Neural cell (in vitro differentiated cells): ENCODE measurements at regions not wholly inside any gene's neighbourhood (a gene's known extent, or its start where the extent isn't known, plus 50 kb on each side); places are given as distances from the start of the nearest gene placed in this dataset.

Source experiments
- H2AFZ ChIP-seq: fragments of 200-600, 300-800 bp; sonication (generic), shearing (Covaris generic); 2 replicates; pipeline ENCODE4 v1.6.0; 2014; ENCODE audit warnings: low read depth, mild to moderate bottlenecking, antibody characterized with exemption, low read length, moderate library complexity
- H3F3A ChIP-seq: fragments of 200-600 bp; shearing (Covaris generic); 2 replicates; pipeline ENCODE4 v1.6.1; 2016; ENCODE audit warnings: mild to moderate bottlenecking, moderate library complexity, mixed read lengths, antibody characterized with exemption, low read length; ENCODE audit not compliant: insufficient read depth, poor library complexity, severe bottlenecking
- H3K27ac ChIP-seq: fragments of 200-600, 300-800 bp; sonication (generic), shearing (Covaris generic); 2 replicates; pipeline ENCODE4 v1.5.1; 2014; ENCODE audit warnings: mild to moderate bottlenecking, low read length, moderate library complexity
- H3K27me3 ChIP-seq: fragments of 300-800, 200-600 bp; sonication (generic), shearing (Covaris generic); 2 replicates; pipeline ENCODE4 v1.6.0; 2014; ENCODE audit warnings: mild to moderate bottlenecking, low read depth, low read length, moderate library complexity; ENCODE audit not compliant: insufficient read depth
- H3K36me3 ChIP-seq: fragments of 300-800, 200-600 bp; sonication (generic), shearing (Covaris generic); 2 replicates; pipeline ENCODE4 v1.5.1; 2014; ENCODE audit warnings: mild to moderate bottlenecking, antibody characterized with exemption, low read length, moderate library complexity; ENCODE audit not compliant: insufficient read depth
- H3K4me2 ChIP-seq: fragments of 300-800, 200-600 bp; sonication (generic), shearing (Covaris generic); 2 replicates; pipeline ENCODE4 v1.6.0; 2014; ENCODE audit warnings: mild to moderate bottlenecking, low read length
- H3K4me3 ChIP-seq: fragments of 300-800, 200-600 bp; sonication (generic), shearing (Covaris generic); 2 replicates; pipeline ENCODE4 v1.5.1; 2014; ENCODE audit warnings: mild to moderate bottlenecking, low read length, moderate library complexity
- H3K79me2 ChIP-seq: fragments of 200-600 bp; shearing (Covaris generic); replicated peaks from 2 replicates; pipeline ENCODE4 v1.6.0; 2014; ENCODE audit warnings: mild to moderate bottlenecking, low read length, moderate library complexity; ENCODE audit not compliant: insufficient read depth
- H3K9ac ChIP-seq: fragments of 300-800, 200-600 bp; sonication (generic), shearing (Covaris generic); 2 replicates; pipeline ENCODE4 v1.6.1; 2016; ENCODE audit warnings: mild to moderate bottlenecking, low read length, mixed read lengths
- H3K9me2 ChIP-seq: fragments of 200-600 bp; shearing (Covaris generic); 2 replicates; pipeline ENCODE4 v1.6.1; 2016; ENCODE audit warnings: mild to moderate bottlenecking, low read length, mixed read lengths; ENCODE audit not compliant: insufficient read depth
- H3K9me3 ChIP-seq: fragments of 200-600, 300-800 bp; sonication (generic), shearing (Covaris generic); 2 replicates; pipeline ENCODE4 v1.6.1; 2016; ENCODE audit warnings: mild to moderate bottlenecking, mixed run types, low read length, moderate library complexity, mixed read lengths
- H4K20me1 ChIP-seq: fragments of 200-600 bp; shearing (Covaris generic); 2 replicates; pipeline ENCODE4 v1.6.1; 2016; ENCODE audit warnings: mild to moderate bottlenecking, mixed run types; ENCODE audit not compliant: insufficient read depth
- CTCF ChIP-seq: fragments of 450-650 bp; IDR thresholded peaks from 2 replicates; pipeline ENCODE4 v1.5.1; 2014; ENCODE audit warnings: antibody characterized with exemption, mild to moderate bottlenecking, moderate library complexity; ENCODE audit not compliant: poor library complexity, severe bottlenecking
- EP300 ChIP-seq: fragments of 450-650 bp; conservative IDR thresholded peaks from 2 replicates; pipeline ENCODE4 v1.6.1; 2014; ENCODE audit warnings: antibody characterized with exemption, mild to moderate bottlenecking, moderate library complexity; ENCODE audit not compliant: poor library complexity, severe bottlenecking
- EZH2 ChIP-seq: fragments of 200-600, 300-800 bp; shearing (Covaris generic), sonication (generic); IDR thresholded peaks from 2 replicates; pipeline ENCODE4 v1.6.1; 2014; ENCODE audit warnings: antibody characterized with exemption, low read length, borderline replicate concordance, mild to moderate bottlenecking; ENCODE audit not compliant: insufficient read depth, poor library complexity, severe bottlenecking
- MXI1 ChIP-seq: fragments of 450-650 bp; conservative IDR thresholded peaks from 2 replicates; pipeline ENCODE4 v1.6.1; 2014; ENCODE audit warnings: antibody characterized with exemption, mild to moderate bottlenecking; ENCODE audit not compliant: poor library complexity, severe bottlenecking
- POLR2AphosphoS5 ChIP-seq: IDR thresholded peaks from 2 replicates; pipeline ENCODE4 v1.6.1; 2012
- RAD21 ChIP-seq: fragments of 450-650 bp; conservative IDR thresholded peaks from 2 replicates; pipeline ENCODE4 v1.6.1; 2014; ENCODE audit warnings: antibody characterized with exemption, mild to moderate bottlenecking, moderate library complexity
- REST ChIP-seq: IDR thresholded peaks from 2 replicates; pipeline ENCODE4 v1.6.1; 2012; ENCODE audit warnings: borderline replicate concordance
- SMC3 ChIP-seq: fragments of 450-650 bp; conservative IDR thresholded peaks from 2 replicates; pipeline ENCODE4 v1.6.1; 2014; ENCODE audit warnings: antibody characterized with exemption, mild to moderate bottlenecking, moderate library complexity; ENCODE audit not compliant: poor library complexity
- TAF1 ChIP-seq: IDR thresholded peaks from 2 replicates; pipeline ENCODE4 v1.6.1; 2012; ENCODE audit warnings: low read depth

GRCh38 chr3:71931922-71932321 lies 147.0 kb upstream of the PROK2 start:
- Histone ChIP-seq H3K27me3 (no peaks in the 10 kb centered on the region), H3K9me3 (no peaks in the 10 kb centered on the region), H3K9me2 (no peaks in the 10 kb centered on the region), H4K20me1 (no peaks in the 10 kb centered on the region), H3K9ac (no peak overlapping the region), H3K4me3 (no peak overlapping the region), H3K36me3 (no peaks in the 10 kb centered on the region), H3K79me2 (no peaks in the 10 kb centered on the region), H3K4me2 (no peak overlapping the region), H2AFZ (no peak overlapping the region), H3K27ac (no peak overlapping the region), H3F3A (no peaks in the 10 kb centered on the region)
- TF ChIP-seq MXI1 (no peak), SMC3 (no peak), CTCF (no peak), RAD21 (no peak), TAF1 (no peak)

- no peaks in the 10 kb centered on the region for H3K9me3 ChIP-seq
- no peaks in the 10 kb centered on the region for H3K27me3 ChIP-seq
- TF ChIP-seq REST (no peak), EZH2 (no peak), EP300 (no peak), RAD21 (no peak), CTCF (no peak), MXI1 (no peak), SMC3 (no peak), POLR2AphosphoS5 (no peak), TAF1 (no peak)
- no peak overlapping the region for H2AFZ ChIP-seq
- no peaks in the 10 kb centered on the region for H4K20me1 ChIP-seq
- H3K79me2 ChIP-seq = no peaks in the 10 kb centered on the region
- H3K9me2 ChIP-seq = no peaks in the 10 kb centered on the region
- no peak overlapping the region for H3K4me3 ChIP-seq
- no peaks in the 10 kb centered on the region for H3F3A ChIP-seq
- H3K4me2 ChIP-seq = no peak overlapping the region
- no peak overlapping the region for H3K27ac ChIP-seq
- H3K36me3 ChIP-seq = no peaks in the 10 kb centered on the region
- no peak overlapping the region for H3K9ac ChIP-seq
Observed at GRCh38 chr3:71930056-71930991, 145.4 kb upstream of the PROK2 start.
